ENCODE measurements at regions not wholly inside any gene's neighbourhood (a gene's known extent, or its start where the extent isn't known, plus 50 kb on each side); places are given as distances from the start of the nearest gene placed in this dataset.

- Histone ChIP-seq H3K4me3 (ENCODE audit: low read length, poor library complexity, severe bottlenecking) (no peak overlapping the region), H4K20me1 (ENCODE audit: insufficient read depth, low read length, poor library complexity, severe bottlenecking) (no peaks in the 10 kb centered on the region), H3K9ac (ENCODE audit: low read depth, low read length, poor library complexity, severe bottlenecking) (no peak overlapping the region), H3K9me3 (ENCODE audit: insufficient read depth, low read depth, low read length) (no peaks in the 10 kb centered on the region), H3K4me1 (ENCODE audit: insufficient read depth, low read length, poor library complexity, severe bottlenecking) (no peaks in the 10 kb centered on the region), H3K27me3 (ENCODE audit: insufficient read depth, low read length, poor library complexity, severe bottlenecking) (no peaks in the 10 kb centered on the region), H3F3A (ENCODE audit: low read depth) (no peaks in the 10 kb centered on the region), H2AFZ (ENCODE audit: low read length) (no peak overlapping the region), H3K4me2 (ENCODE audit: low read depth, low read length, poor library complexity, severe bottlenecking) (no peak overlapping the region), H3K36me3 (ENCODE audit: insufficient read depth, low read length) (peaks cover 26% of the 10 kb centered on the region; the same call in 1 of the 2 replicates), H3K9me2 (replicated peaks; ENCODE audit: low read depth, low read length) (no peaks in the 10 kb centered on the region), H3K79me2 (ENCODE audit: insufficient read depth, low read length) (no peaks in the 10 kb centered on the region)
- TF ChIP-seq EZH2phosphoT487 (IDR thresholded peaks at IDR 0.05; ENCODE audit: borderline replicate concordance) (no peak), CTCF (conservative IDR thresholded peaks at IDR 0.05; ENCODE audit: low read length) (no peak)
Measured at GRCh38 chr12:124369055-124369826, 74.3 kb downstream of the RFLNA start.

- TF ChIP-seq CTCF (conservative IDR thresholded peaks at IDR 0.05; ENCODE audit: low read length) (no peak; the same call in 1 of the 2 replicates), EZH2phosphoT487 (IDR thresholded peaks at IDR 0.05; ENCODE audit: borderline replicate concordance) (no peak)
- H3K4me2 ChIP-seq (ENCODE audit: low read depth, low read length, poor library complexity, severe bottlenecking), result no peak overlapping the region
- H3K4me3 ChIP-seq (ENCODE audit: low read length, poor library complexity, severe bottlenecking), result no peak overlapping the region
- no peaks in the 10 kb centered on the region for H4K20me1 ChIP-seq (ENCODE audit: insufficient read depth, low read length, poor library complexity, severe bottlenecking)
- H3K36me3 ChIP-seq (ENCODE audit: insufficient read depth, low read length), result peaks cover 26% of the 10 kb centered on the region; the same call in 1 of the 2 replicates
- H3K9me2 ChIP-seq (replicated peaks; ENCODE audit: low read depth, low read length), result no peaks in the 10 kb centered on the region
- no peaks in the 10 kb centered on the region for H3K4me1 ChIP-seq (ENCODE audit: insufficient read depth, low read length, poor library complexity, severe bottlenecking)
- H3F3A ChIP-seq (ENCODE audit: low read depth), result no peaks in the 10 kb centered on the region
- no peak overlapping the region for H3K9ac ChIP-seq (ENCODE audit: low read depth, low read length, poor library complexity, severe bottlenecking)
- H3K9me3 ChIP-seq (ENCODE audit: insufficient read depth, low read depth, low read length), result no peaks in the 10 kb centered on the region
- H3K79me2 ChIP-seq (ENCODE audit: insufficient read depth, low read length), result no peaks in the 10 kb centered on the region
- no peaks in the 10 kb centered on the region for H3K27me3 ChIP-seq (ENCODE audit: insufficient read depth, low read length, poor library complexity, severe bottlenecking)
- H2AFZ ChIP-seq (ENCODE audit: low read length), result no peak overlapping the region
Measured at GRCh38 chr12:124368421-124369032, 73.6 kb downstream of the RFLNA start.

GRCh38 chr12:124365726-124366430, 71.0 kb downstream of the RFLNA start:
- Histone ChIP-seq H3K4me1 (ENCODE audit: insufficient read depth, low read length, poor library complexity, severe bottlenecking) (no peaks in the 10 kb centered on the region), H3F3A (ENCODE audit: low read depth) (no peaks in the 10 kb centered on the region), H3K4me2 (ENCODE audit: low read depth, low read length, poor library complexity, severe bottlenecking) (no peak overlapping the region), H3K4me3 (ENCODE audit: low read length, poor library complexity, severe bottlenecking) (no peak overlapping the region), H2AFZ (ENCODE audit: low read length) (no peak overlapping the region), H3K9me3 (ENCODE audit: insufficient read depth, low read depth, low read length) (no peaks in the 10 kb centered on the region), H3K9me2 (replicated peaks; ENCODE audit: low read depth, low read length) (no peaks in the 10 kb centered on the region), H4K20me1 (ENCODE audit: insufficient read depth, low read length, poor library complexity, severe bottlenecking) (no peaks in the 10 kb centered on the region), H3K9ac (ENCODE audit: low read depth, low read length, poor library complexity, severe bottlenecking) (no peak overlapping the region), H3K79me2 (ENCODE audit: insufficient read depth, low read length) (no peaks in the 10 kb centered on the region), H3K36me3 (ENCODE audit: insufficient read depth, low read length) (peaks cover 27% of the 10 kb centered on the region; the same call in 1 of the 2 replicates), H3K27me3 (ENCODE audit: insufficient read depth, low read length, poor library complexity, severe bottlenecking) (no peaks in the 10 kb centered on the region)
- TF ChIP-seq EZH2phosphoT487 (IDR thresholded peaks at IDR 0.05; ENCODE audit: borderline replicate concordance), result no peak
- no peak for TF ChIP-seq CTCF (conservative IDR thresholded peaks at IDR 0.05; ENCODE audit: low read length)

All from Loucy (cell line).